GM13976 (cell line): ENCODE measurements at regions not wholly inside any gene's neighbourhood (a gene's known extent, or its start where the extent isn't known, plus 50 kb on each side); places are given as distances from the start of the nearest gene placed in this dataset.
"Not testable (repeated sequence)": the region's sequence is repeated elsewhere in the genome, so short reads cannot be mapped to it uniquely, and the experiment has no call there.

Experiments
- DNase-seq: peaks from one replicate; pipeline ENCODE4 v3.0.0; 2012; ENCODE audit warnings: low spot score
- in situ Hi-C: fragments of 300-500 bp; cut with MboI; formaldehyde crosslinking; loops from one replicate; pipeline ENCODE4 v1.12.0; 2022; ENCODE audit warnings: low sequenced_read_pairs, mixed read lengths, inconsistent platforms; ENCODE audit not compliant: unreplicated experiment
- TF ChIP-seq, protein P1 (sequence below): IDR thresholded peaks from 2 replicates; pipeline ENCODE4 v1.5.1; 2012; ENCODE audit warnings: borderline replicate concordance, mild to moderate bottlenecking; ENCODE audit not compliant: insufficient read depth; ENCODE audit errors: extremely low read depth, missing control alignments, control extremely low read depth

DNA sequence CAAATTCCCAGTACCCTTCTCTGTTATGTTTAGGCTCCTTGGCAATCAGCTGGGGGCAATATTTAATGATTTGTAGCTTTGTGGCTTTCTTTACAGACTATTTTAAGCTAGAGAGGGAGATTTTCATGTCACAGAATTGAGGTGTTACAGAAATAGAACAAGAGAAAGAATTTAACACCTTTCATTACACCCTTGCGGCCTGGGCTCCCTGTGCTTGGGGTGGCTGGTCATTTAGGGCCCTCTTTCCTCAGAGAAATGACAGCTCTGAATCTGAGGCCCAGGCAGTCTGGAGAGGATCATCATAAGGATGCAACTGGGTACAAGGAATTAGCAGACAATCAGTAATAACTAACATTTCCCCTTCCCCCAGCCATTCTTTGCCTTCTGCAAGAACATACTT, 104.5 kb upstream of the INTU start:
- in situ Hi-C loops = no loop called here
- TF ChIP-seq, protein P1, sequence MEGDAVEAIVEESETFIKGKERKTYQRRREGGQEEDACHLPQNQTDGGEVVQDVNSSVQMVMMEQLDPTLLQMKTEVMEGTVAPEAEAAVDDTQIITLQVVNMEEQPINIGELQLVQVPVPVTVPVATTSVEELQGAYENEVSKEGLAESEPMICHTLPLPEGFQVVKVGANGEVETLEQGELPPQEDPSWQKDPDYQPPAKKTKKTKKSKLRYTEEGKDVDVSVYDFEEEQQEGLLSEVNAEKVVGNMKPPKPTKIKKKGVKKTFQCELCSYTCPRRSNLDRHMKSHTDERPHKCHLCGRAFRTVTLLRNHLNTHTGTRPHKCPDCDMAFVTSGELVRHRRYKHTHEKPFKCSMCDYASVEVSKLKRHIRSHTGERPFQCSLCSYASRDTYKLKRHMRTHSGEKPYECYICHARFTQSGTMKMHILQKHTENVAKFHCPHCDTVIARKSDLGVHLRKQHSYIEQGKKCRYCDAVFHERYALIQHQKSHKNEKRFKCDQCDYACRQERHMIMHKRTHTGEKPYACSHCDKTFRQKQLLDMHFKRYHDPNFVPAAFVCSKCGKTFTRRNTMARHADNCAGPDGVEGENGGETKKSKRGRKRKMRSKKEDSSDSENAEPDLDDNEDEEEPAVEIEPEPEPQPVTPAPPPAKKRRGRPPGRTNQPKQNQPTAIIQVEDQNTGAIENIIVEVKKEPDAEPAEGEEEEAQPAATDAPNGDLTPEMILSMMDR = no peak
- no peak for DNase-seq

GRCh38 chr4:127529879-127530278, 102.9 kb upstream of the INTU start:
- in situ Hi-C loops, DNase-seq: not testable (repeated sequence)

GRCh38 chr4:127533028-127533700, 99.6 kb upstream of the INTU start:
- in situ Hi-C loops = no loop called here
- no peak for DNase-seq
- TF ChIP-seq, protein P1 = no peak

DNA sequence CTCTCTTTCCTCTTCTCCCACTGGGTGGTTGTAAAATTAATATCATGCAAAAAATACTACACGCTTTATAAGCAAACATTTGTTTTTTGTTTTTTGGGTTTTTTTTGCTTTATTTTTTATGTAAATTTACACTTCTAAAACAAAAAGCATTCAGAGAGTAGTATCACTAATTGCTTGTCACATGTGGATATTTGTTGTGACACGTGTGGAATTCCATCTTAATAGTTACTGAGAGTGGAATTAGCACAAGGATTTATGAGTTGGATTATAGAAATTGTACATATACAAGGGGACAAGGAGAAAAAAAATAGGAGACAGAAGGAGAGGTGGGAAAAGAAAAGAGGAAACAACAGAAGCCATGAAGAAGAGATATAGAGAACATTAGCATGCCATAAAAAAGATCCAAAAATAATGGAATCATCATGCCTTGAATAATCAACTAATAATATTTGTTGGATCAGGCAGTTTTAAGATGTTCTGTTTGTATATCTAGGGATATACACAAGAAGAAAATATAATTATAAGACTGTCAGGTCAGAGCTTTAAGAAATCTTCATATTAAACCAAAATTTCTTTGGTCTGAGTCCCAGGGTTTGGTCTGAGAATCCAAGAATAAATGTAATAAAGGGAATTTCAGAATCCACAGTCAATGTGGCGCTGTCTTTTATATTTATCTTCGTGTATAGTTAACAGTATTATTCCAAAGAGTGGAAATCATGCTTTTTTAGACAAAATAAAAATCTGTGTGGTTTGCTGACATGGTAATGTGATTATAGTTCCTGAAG, 98.5 kb upstream of the INTU start:
- TF ChIP-seq, protein P1 = no peak
- no peak for DNase-seq
- in situ Hi-C loops = no loop called here

DNA sequence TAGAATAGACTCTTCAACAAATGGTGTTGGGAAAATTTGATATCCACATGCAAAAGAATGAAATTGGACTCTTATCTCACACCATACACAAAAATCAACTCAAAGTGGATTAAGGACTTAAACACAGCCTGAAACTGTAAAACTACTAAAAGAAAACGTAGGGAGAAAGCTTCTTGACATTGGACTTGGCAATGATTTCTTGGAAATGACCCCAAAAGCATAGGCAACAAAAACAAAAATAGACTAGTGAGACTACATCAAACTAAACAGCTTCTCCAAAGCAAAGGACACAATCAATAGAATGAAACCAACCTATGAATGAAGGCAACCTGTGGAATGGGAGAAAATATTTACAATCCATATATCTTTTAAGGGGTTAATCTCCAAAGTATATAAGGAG, 94.7 kb upstream of the INTU start:
- TF ChIP-seq, protein P1 = no peak

DNA sequence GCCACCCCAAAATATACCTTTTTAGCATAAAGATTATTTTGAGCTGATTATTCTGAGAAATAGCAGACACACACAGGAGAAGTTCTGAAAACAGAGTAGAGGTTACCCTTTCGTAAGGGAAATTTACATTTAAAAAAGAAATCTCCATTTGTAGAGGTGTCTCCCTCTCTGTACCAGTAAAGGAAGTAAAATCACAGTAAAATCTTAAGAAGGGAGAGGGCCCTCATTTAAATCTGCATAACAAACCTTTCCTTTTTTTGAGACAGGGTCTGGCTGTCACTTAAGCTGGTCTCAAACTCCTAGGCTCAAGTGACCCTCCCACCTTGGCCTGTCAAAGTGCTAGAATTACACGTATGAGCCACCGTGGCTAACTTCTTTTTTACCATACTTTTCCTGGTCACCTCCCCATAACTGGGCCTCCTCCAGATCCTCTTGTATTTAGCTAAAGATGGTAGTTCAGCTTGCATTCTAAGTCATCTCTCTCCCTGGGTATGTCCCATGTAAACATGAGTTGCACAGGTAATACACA, 92.2 kb upstream of the INTU start:
- DNase-seq = no peak
- TF ChIP-seq, protein P1 = no peak
- in situ Hi-C loops = no loop called here

More for the DNA sequence above, 94.7 kb upstream of the INTU start:
- in situ Hi-C loops = no loop called here
- DNase-seq = no peak

DNA sequence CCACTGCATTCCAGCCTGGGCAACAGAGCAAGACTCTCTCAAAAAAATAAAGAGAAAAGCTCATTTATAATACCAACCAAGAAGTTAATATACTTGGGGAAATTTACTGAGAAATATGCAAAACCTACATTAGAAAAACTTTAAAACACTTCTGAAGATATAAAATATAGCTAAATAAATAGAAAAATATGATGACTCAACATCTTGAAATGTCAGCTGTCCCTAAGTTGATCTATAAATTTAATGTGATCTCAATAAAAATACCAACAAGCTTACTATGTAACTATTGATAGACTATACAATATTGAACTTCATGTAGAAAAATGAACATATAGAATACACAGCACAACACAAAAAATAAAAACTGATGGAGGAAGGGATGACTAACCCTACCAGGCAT, 87.5 kb upstream of the INTU start:
- in situ Hi-C loops = no loop called here

More for the DNA sequence above, 87.5 kb upstream of the INTU start:
- DNase-seq = no peak
- TF ChIP-seq, protein P1 = no peak
